OCI-LY1 (cell line): ENCODE measurements at regions not wholly inside any gene's neighbourhood (a gene's known extent, or its start where the extent isn't known, plus 50 kb on each side); places are given as distances from the start of the nearest gene placed in this dataset.
A peak's percentile ranks its signal among the peaks of the same experiment; 100 is the strongest.

Experiments
- H2AFZ ChIP-seq: fragments of 200-600 bp; sonication (generic), shearing (Covaris generic); 2 replicates; pipeline ENCODE4 v1.6.0; 2014; ENCODE audit warnings: antibody characterized with exemption, mild to moderate bottlenecking, low read length
- H3F3A ChIP-seq: fragments of 200-600 bp; sonication (generic), shearing (Covaris generic); 2 replicates; pipeline ENCODE4 v1.6.0; 2014; ENCODE audit warnings: mild to moderate bottlenecking, antibody characterized with exemption, low read length, moderate library complexity; ENCODE audit not compliant: insufficient read depth
- H3K27ac ChIP-seq: fragments of 200-600 bp; sonication (generic); 2 replicates; pipeline ENCODE4 v1.5.1; 2014; ENCODE audit warnings: low read length, mixed run types, mild to moderate bottlenecking, low read depth; ENCODE audit not compliant: poor library complexity, severe bottlenecking
- H3K27me3 ChIP-seq: fragments of 200-600 bp; sonication (generic); 2 replicates; pipeline ENCODE4 v1.6.0; 2014; ENCODE audit warnings: antibody characterized with exemption, mild to moderate bottlenecking, low read length, moderate library complexity; ENCODE audit not compliant: insufficient read depth
- H3K36me3 ChIP-seq: fragments of 200-600 bp; sonication (generic); 2 replicates; pipeline ENCODE4 v1.6.1; 2014; ENCODE audit warnings: mild to moderate bottlenecking, antibody characterized with exemption, low read length, moderate library complexity, mixed read lengths; ENCODE audit not compliant: insufficient read depth
- H3K4me1 ChIP-seq: fragments of 200-600 bp; sonication (generic); 2 replicates; pipeline ENCODE4 v1.5.1; 2014; ENCODE audit warnings: mild to moderate bottlenecking, low read length, moderate library complexity; ENCODE audit not compliant: insufficient read depth, severe bottlenecking
- H3K4me2 ChIP-seq: fragments of 200-600 bp; sonication (generic), shearing (Covaris generic); 2 replicates; pipeline ENCODE4 v1.6.1; 2014; ENCODE audit warnings: low read length
- H3K4me3 ChIP-seq: fragments of 200-600 bp; sonication (generic); 2 replicates; pipeline ENCODE4 v1.5.1; 2014; ENCODE audit warnings: low read length, low read depth, mild to moderate bottlenecking, mixed read lengths; ENCODE audit not compliant: poor library complexity, severe bottlenecking
- H3K79me2 ChIP-seq: fragments of 200-600 bp; shearing (Covaris generic); 2 replicates; pipeline ENCODE4 v1.6.1; 2016; ENCODE audit warnings: mixed run types, low read length, mixed read lengths; ENCODE audit not compliant: insufficient read depth
- H3K9ac ChIP-seq: fragments of 200-600 bp; sonication (generic), shearing (Covaris generic); 2 replicates; pipeline ENCODE4 v1.6.1; 2014; ENCODE audit warnings: mild to moderate bottlenecking, low read length, mixed read lengths
- H3K9me2 ChIP-seq: fragments of 200-600 bp; sonication (generic), shearing (Covaris generic); 2 replicates; pipeline ENCODE4 v1.6.1; 2014; ENCODE audit warnings: low read depth, mild to moderate bottlenecking, low read length, mixed read lengths
- H3K9me3 ChIP-seq: fragments of 200-600 bp; shearing (Covaris generic); 2 replicates; pipeline ENCODE4 v1.6.1; 2014; ENCODE audit warnings: low read length, mixed read lengths
- H4K20me1 ChIP-seq: fragments of 200-600 bp; sonication (generic), shearing (Covaris generic); 2 replicates; pipeline ENCODE4 v1.6.0; 2016; ENCODE audit warnings: mild to moderate bottlenecking, low read length; ENCODE audit not compliant: insufficient read depth
- EZH2 ChIP-seq: fragments of 200-600 bp; sonication (generic), shearing (Covaris generic); IDR thresholded peaks from 2 replicates; pipeline ENCODE4 v1.8.0; 2017; ENCODE audit warnings: borderline replicate concordance, mixed run types, mild to moderate bottlenecking, antibody characterized with exemption, low read length, moderate library complexity, mixed read lengths
- TF ChIP-seq, protein P1 (sequence below): fragments of 200-600 bp; sonication (generic), shearing (Covaris generic); IDR thresholded peaks from 2 replicates; pipeline ENCODE4 v1.5.1; 2017; ENCODE audit warnings: mild to moderate bottlenecking, antibody characterized with exemption, low read length, moderate library complexity, mixed read lengths

DNA sequence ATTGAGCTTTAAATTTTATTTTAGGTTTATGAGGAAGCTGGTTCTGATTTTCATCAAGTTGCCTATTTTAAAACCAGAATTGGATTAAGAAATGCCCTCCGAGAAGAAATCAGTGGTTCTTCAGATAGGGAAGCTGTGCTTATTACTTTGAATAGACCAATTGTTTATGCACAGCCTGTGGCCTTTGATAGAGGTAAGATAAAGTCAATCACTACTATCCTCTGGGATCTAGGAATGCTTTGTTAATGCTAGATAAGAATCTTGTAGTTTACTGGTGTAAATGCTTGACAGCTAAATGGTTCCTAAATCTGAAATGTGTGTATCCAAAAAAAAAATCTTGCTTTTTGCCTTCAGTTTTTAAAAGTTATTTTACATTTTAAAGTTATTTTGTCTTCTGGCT is 73.0 kb upstream of the ADAD1 start:
- Histone ChIP-seq H3K79me2 (no peaks in the 10 kb centered on the region), H3K36me3 (peaks cover 4% of the 10 kb centered on the region; the same call in 1 of the 2 replicates), H3K27me3 (no peaks in the 10 kb centered on the region), H3K9me3 (no peaks in the 10 kb centered on the region), H3K9me2 (no peaks in the 10 kb centered on the region), H4K20me1 (no peaks in the 10 kb centered on the region), H3F3A (no peaks in the 10 kb centered on the region), H3K4me1 (no peaks in the 10 kb centered on the region), H3K27ac (no peak overlapping the region), H3K9ac (no peak overlapping the region), H2AFZ (no peak overlapping the region), H3K4me2 (no peak overlapping the region), H3K4me3 (no peak overlapping the region)
- no peak for TF ChIP-seq EZH2
- TF ChIP-seq, protein P1, sequence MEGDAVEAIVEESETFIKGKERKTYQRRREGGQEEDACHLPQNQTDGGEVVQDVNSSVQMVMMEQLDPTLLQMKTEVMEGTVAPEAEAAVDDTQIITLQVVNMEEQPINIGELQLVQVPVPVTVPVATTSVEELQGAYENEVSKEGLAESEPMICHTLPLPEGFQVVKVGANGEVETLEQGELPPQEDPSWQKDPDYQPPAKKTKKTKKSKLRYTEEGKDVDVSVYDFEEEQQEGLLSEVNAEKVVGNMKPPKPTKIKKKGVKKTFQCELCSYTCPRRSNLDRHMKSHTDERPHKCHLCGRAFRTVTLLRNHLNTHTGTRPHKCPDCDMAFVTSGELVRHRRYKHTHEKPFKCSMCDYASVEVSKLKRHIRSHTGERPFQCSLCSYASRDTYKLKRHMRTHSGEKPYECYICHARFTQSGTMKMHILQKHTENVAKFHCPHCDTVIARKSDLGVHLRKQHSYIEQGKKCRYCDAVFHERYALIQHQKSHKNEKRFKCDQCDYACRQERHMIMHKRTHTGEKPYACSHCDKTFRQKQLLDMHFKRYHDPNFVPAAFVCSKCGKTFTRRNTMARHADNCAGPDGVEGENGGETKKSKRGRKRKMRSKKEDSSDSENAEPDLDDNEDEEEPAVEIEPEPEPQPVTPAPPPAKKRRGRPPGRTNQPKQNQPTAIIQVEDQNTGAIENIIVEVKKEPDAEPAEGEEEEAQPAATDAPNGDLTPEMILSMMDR = no peak

DNA sequence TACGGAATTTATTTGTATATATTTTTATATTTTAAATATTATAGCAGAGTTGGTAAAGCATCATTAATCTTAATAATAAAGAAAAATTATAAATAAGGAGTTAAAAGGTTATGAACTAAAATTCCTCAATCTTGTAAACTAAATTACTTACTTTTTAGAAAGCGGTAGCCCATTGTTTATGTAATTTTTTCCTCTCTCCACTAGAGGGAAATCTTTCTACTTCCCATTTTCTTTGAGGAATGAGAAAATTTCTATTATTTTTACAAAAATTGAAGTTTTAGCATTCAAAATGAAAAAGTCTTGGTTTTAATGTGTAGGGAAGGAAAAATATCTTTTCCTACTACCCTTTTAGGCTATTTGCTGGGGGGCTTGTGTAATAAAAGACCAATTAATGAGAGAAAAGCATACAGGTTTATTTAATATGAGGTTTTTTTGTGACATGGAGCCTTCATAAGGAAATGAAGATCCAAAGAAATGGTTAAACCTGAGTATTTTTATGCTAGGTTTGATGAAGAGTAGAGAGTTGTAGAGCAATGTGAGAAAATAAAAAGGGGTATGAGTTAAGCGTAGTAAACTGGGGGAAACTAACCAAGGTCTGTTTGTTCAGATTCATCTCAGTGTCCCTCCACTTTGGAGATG is 68.7 kb upstream of the ADAD1 start:
- Histone ChIP-seq H3K36me3 (peaks cover 4% of the 10 kb centered on the region; the same call in 1 of the 2 replicates), H2AFZ (no peak overlapping the region), H3K79me2 (no peaks in the 10 kb centered on the region), H3K27ac (no peak overlapping the region), H3K27me3 (no peaks in the 10 kb centered on the region), H3K9me2 (no peaks in the 10 kb centered on the region), H3K4me2 (no peak overlapping the region), H3K4me1 (no peaks in the 10 kb centered on the region), H3K4me3 (no peak overlapping the region), H3K9ac (no peak overlapping the region), H4K20me1 (no peaks in the 10 kb centered on the region), H3F3A (no peaks in the 10 kb centered on the region), H3K9me3 (no peaks in the 10 kb centered on the region)
- TF ChIP-seq, protein P1 = peak; percentile 52
- TF ChIP-seq EZH2 = no peak

DNA sequence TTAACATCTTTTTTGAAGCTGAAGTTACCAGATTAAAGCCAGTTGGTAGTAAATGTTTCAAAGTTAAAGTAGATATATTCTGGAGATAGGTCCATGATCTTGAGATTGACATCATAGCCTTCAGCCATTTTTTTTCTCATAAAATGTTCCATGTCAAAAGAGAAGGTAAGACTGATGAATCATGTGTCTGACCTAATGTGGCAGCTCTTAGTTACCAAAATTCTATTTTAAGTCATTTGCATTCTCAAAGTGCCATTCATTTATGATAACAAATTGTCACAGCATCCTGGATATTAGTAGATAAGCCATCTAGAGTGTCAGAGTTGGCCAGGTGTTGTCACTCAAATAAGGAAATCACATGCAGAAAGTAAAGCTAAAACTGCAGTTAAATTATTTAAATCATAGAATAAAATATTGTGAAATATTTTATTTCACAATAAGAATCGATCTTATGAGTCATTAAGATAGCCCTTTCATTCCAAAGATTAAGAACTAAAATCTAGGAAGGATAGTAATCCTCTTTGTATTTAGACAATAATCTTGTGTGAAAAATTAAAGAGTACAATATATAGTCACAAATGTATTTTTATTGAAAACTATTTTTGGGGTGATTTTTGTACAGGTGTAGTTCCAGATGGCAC is 65.7 kb upstream of the ADAD1 start:
- no peaks in the 10 kb centered on the region for H3K79me2 ChIP-seq
- no peaks in the 10 kb centered on the region for H3K9me3 ChIP-seq
- no peak overlapping the region for H2AFZ ChIP-seq
- H3K36me3 ChIP-seq = peaks cover 19% of the 10 kb centered on the region; the same call in 1 of the 2 replicates
- no peak overlapping the region for H3K4me3 ChIP-seq
- H4K20me1 ChIP-seq = no peaks in the 10 kb centered on the region
- H3K27ac ChIP-seq = no peak overlapping the region
- H3K9ac ChIP-seq = no peak overlapping the region
- no peaks in the 10 kb centered on the region for H3K27me3 ChIP-seq
- H3K4me1 ChIP-seq = no peaks in the 10 kb centered on the region
- no peaks in the 10 kb centered on the region for H3K9me2 ChIP-seq
- H3K4me2 ChIP-seq = no peak overlapping the region
- TF ChIP-seq EZH2 = no peak
- TF ChIP-seq, protein P1 = no peak
- H3F3A ChIP-seq = no peaks in the 10 kb centered on the region
